Osteocyte (in vitro differentiated cells): ENCODE measurements at regions not wholly inside any gene's neighbourhood (a gene's known extent, or its start where the extent isn't known, plus 50 kb on each side); places are given as distances from the start of the nearest gene placed in this dataset.
A peak's percentile ranks its signal among the peaks of the same experiment; 100 is the strongest.

Experiments used
- DNase-seq: peaks from one replicate; pipeline ENCODE4 v3.0.0; 2021; ENCODE audit warnings: mixed read lengths; ENCODE audit not compliant: unreplicated experiment; ENCODE audit errors: extremely low spot score
- H3K27ac Mint-ChIP-seq: one replicate; pipeline ENCODE4 v1.8.0; 2021; ENCODE audit warnings: mild to moderate bottlenecking, mixed read lengths; ENCODE audit not compliant: unreplicated experiment
- H3K27me3 Mint-ChIP-seq: one replicate; pipeline ENCODE4 v1.8.0; 2021; ENCODE audit warnings: mixed read lengths; ENCODE audit not compliant: unreplicated experiment
- H3K36me3 Mint-ChIP-seq: one replicate; pipeline ENCODE4 v1.8.0; 2021; ENCODE audit warnings: mixed read lengths; ENCODE audit not compliant: unreplicated experiment
- H3K4me1 Mint-ChIP-seq: one replicate; pipeline ENCODE4 v1.8.0; 2021; ENCODE audit warnings: mixed read lengths; ENCODE audit not compliant: unreplicated experiment
- H3K4me3 Mint-ChIP-seq: one replicate; pipeline ENCODE4 v1.8.0; 2021; ENCODE audit warnings: mild to moderate bottlenecking, moderate library complexity, mixed read lengths; ENCODE audit not compliant: unreplicated experiment
- H3K9me3 Mint-ChIP-seq: one replicate; pipeline ENCODE4 v1.8.0; 2021; ENCODE audit warnings: mixed read lengths; ENCODE audit not compliant: unreplicated experiment
- TF ChIP-seq, protein P1 (sequence below): fragments of 200-600 bp; sonication (generic); IDR thresholded peaks from 2 replicates; pipeline ENCODE4 v1.5.0; 2021; ENCODE audit warnings: antibody characterized with exemption, mild to moderate bottlenecking, moderate library complexity

DNA sequence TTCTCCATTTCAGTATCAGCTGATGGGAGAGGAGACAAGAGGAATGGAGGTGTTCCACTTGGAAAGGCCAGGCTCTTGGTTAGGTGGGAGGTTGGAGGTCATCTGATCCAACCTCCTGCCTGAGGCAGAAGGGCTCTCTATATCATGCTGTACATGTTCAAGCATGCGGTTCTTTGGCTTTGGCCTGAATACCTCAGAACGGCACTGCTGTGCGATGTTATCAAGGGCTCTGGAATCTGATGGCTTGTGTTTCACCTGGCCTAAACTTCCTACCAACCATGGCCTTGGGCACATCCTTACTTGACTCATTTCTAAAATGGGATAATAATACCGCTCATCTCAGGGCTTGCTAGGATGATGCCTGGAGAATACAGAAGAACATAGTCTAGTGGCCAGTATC lies 90.1 kb upstream of the FAM169A start:
- H3K36me3 Mint-ChIP-seq, result no peaks in the 10 kb centered on the region
- DNase-seq, result no peak
- H3K4me3 Mint-ChIP-seq, result no peak overlapping the region
- no peaks in the 10 kb centered on the region for H3K27me3 Mint-ChIP-seq
- TF ChIP-seq, protein P1, sequence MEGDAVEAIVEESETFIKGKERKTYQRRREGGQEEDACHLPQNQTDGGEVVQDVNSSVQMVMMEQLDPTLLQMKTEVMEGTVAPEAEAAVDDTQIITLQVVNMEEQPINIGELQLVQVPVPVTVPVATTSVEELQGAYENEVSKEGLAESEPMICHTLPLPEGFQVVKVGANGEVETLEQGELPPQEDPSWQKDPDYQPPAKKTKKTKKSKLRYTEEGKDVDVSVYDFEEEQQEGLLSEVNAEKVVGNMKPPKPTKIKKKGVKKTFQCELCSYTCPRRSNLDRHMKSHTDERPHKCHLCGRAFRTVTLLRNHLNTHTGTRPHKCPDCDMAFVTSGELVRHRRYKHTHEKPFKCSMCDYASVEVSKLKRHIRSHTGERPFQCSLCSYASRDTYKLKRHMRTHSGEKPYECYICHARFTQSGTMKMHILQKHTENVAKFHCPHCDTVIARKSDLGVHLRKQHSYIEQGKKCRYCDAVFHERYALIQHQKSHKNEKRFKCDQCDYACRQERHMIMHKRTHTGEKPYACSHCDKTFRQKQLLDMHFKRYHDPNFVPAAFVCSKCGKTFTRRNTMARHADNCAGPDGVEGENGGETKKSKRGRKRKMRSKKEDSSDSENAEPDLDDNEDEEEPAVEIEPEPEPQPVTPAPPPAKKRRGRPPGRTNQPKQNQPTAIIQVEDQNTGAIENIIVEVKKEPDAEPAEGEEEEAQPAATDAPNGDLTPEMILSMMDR, result no peak
- peaks cover 34% of the 10 kb centered on the region for H3K4me1 Mint-ChIP-seq
- H3K9me3 Mint-ChIP-seq, result peaks cover 3% of the 10 kb centered on the region
- H3K27ac Mint-ChIP-seq, result no peak overlapping the region

DNA sequence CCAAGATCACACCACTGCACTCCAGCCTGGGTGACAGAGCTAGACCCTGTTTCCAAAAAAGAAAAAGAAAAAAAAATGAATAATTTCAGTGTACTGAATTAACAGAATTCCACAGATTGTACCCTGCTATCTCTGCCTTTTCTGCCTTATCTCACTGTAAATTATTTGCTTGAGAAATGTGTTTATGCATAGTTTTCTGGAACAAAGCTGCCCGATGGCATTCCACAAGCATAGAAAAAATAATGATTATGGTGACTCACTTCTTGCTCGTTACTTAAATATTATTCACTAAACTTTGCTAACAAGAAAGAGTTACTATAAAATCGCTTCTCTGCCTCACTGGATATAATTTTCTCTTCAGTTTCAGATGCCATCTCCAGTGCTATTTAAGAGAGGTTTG lies 88.7 kb upstream of the FAM169A start:
- Mint-ChIP-seq H3K4me3 (no peak overlapping the region), H3K27ac (peak overlapping the region; percentile 69), H3K4me1 (peaks cover 44% of the 10 kb centered on the region), H3K36me3 (no peaks in the 10 kb centered on the region), H3K27me3 (no peaks in the 10 kb centered on the region), H3K9me3 (peaks cover 3% of the 10 kb centered on the region)
- TF ChIP-seq, protein P1, result no peak
- no peak for DNase-seq

DNA sequence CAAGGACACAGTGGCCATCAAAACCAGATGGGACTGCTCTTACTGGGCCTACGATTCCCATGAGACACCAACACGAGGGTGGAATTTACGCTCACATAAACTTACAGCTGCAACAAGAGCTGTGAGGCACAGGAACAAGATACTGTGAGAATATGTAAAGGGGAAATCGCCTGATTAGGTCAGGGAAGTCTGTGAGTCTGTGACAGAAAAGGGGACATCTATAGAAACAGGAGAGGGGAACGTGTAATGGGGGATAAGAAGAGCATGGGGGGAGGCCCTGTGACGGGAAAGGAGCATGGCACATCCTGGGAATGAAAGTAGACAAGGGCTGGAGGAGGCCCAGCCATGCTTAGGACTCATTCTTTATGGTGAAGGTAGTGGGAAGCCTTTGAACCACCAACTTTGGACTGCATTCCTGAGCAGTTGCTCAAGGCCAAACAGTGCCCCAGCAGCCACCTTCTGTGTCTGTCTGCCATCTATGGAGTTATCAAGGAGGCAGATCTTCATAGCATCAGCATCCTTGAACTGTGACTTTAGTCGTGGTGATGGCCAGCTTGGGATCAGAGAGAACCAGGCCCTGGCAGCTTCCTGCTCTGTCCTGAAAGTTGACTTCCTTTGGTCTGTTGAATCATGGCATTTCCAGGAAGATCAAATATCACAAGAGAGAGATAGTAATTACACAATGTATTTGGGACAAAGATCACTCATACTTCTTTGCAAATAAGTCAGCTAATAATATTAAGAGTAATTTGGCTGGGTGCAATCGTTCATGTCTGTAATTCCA lies 87.9 kb upstream of the FAM169A start:
- TF ChIP-seq, protein P1, result no peak
- peaks cover 52% of the 10 kb centered on the region for H3K4me1 Mint-ChIP-seq
- no peak for DNase-seq
- H3K4me3 Mint-ChIP-seq, result no peak overlapping the region
- H3K27me3 Mint-ChIP-seq, result no peaks in the 10 kb centered on the region
- peak overlapping the region; percentile 69 for H3K27ac Mint-ChIP-seq
- no peaks in the 10 kb centered on the region for H3K36me3 Mint-ChIP-seq
- peaks cover 3% of the 10 kb centered on the region for H3K9me3 Mint-ChIP-seq

DNA sequence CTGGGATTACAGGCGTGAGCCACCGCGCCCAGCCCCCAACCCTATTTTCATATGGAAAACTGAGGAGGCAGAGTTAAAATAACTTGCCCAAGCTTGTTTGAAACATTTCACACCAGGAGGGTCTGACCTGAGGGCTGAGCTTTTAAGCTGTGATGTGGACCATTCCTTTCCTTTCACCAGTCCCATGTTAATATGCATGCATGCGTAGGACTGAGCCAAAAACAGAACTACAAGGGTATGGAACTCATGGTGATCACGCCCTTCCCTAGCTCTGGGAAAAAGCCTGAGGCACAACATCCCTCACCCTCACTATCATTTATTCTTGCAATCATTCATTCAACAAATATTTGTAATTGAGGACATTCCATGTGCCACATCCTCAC lies 87.4 kb upstream of the FAM169A start:
- Mint-ChIP-seq H3K36me3 (no peaks in the 10 kb centered on the region), H3K4me3 (no peak overlapping the region), H3K27ac (peak overlapping the region; percentile 69), H3K27me3 (no peaks in the 10 kb centered on the region), H3K9me3 (peaks cover 3% of the 10 kb centered on the region), H3K4me1 (peaks cover 57% of the 10 kb centered on the region)
- no peak for DNase-seq
- TF ChIP-seq, protein P1, result no peak

DNA sequence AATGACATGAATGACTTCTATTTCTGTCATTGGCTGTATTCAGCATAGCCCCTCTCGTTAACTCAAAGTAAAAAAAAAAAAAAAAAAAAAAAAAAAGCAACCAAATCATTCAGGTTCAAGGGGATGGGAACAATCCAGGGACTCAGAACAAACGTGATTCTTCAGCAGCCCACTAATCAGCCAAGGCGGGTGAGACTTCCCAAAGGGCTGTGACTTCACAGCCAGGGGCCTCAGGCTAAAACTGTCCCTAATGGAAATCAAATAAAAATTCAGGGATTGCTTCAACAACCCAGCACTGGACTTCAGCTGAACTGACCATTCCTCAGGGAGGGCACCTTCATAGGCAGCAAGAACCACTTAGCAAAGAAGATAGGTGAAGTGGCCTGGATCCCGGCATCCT lies 86.2 kb upstream of the FAM169A start:
- Mint-ChIP-seq H3K4me1 (peaks cover 66% of the 10 kb centered on the region), H3K9me3 (peaks cover 3% of the 10 kb centered on the region), H3K27me3 (no peaks in the 10 kb centered on the region), H3K36me3 (no peaks in the 10 kb centered on the region), H3K27ac (no peak overlapping the region), H3K4me3 (no peak overlapping the region)
- TF ChIP-seq, protein P1, result no peak
- no peak for DNase-seq
